RCC 7860 (cell line): ENCODE measurements at regions not wholly inside any gene's neighbourhood (a gene's known extent, or its start where the extent isn't known, plus 50 kb on each side); places are given as distances from the start of the nearest gene placed in this dataset.

Source experiments
- DNase-seq: peaks from one replicate; pipeline ENCODE4 v3.0.0-alpha.2; 2015; ENCODE audit warnings: low spot score
- FAIRE-seq: peaks from 2 replicates; lab custom pipeline; 2012; peaks lifted over from hg19 to GRCh38; lab: Jason Lieb, UNC

DNA sequence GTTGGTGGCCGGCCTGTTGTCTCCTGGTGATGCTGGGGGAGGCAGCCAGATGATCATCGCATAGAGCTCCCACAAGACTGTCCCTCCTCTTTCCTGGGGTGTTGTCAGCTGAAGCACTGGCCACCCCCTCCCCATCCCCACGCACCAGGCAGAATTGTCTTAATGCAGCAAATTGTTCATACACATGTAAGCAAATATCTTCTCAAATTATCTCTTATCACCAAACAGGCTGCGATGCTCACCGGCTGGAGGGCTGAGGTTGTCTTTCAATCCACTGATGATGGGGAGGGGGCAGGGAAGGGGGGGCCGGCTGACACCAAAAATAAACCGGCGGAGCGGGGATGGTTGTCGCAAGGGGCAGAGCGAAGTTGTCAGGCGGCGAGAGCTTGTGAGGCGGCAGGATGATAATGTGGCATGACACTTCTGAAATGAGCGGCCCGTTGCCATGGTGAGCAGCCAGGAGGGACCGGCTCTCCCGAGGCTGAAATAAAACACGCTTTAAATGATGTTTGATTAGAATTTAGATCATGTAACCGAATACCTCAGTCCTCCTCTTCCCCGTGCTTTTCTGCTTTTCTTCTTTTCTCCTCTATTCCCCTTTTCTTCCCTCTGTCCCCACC lies 59.8 kb downstream of the MRM1 start:
- no peak for DNase-seq
- no peak for FAIRE-seq

DNA sequence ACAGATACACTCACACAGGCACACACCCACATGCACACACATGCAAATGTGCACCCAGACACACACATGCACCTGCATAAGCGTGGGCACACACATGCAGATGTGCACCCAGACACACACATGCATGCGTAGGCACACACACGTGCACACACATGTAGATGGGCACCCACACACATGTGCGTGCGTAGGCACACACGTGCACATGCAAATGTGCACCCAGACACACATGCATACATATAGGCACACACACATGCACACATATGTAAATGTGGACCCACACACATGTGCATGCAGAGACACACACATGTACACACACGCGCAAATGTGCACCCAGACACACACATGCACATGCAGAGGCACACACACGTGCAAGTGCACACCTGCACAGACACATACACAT lies 60.3 kb downstream of the MRM1 start:
- FAIRE-seq (no peak), DNase-seq (no peak)

DNA sequence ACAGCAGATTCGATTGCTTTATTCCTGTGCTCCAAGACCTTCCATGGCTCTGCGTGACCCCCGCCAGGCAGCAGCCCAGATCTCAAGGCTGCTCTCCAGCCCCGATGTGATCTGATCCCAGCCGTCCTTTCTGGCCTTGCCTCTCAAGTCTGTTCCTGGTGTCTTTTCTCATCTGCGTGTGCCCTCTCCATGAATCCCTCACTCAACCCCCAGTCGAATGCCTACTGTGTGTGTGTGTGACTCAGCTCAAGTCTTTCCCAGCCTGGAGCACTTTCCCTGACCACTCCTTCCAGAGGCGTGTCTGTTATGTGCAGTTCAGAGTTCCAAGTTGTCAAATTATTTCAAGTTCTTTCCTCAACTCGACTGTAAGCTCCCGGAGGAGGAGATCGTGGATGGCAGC lies 64.0 kb downstream of the MRM1 start:
- DNase-seq (no peak), FAIRE-seq (no peak)

DNA sequence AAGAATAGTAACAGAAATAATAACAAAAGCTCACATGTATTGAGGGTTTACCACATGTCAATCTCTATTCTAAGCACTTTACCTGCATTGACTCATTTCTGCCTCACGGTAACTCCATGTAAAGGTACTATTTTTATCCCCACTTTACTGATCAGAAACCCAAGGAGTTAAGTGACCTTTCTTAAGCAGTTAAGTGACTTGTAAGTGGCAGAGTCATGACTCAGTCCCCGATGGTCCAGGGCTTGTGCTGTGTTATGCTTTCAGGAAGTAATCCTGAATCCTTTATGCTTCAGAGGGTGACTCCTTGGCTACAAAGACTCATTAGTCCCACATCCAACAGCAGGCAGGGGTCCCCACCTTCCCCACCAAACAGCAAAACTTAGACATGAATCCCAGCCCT lies 66.5 kb downstream of the MRM1 start:
- FAIRE-seq, result no peak

DNA sequence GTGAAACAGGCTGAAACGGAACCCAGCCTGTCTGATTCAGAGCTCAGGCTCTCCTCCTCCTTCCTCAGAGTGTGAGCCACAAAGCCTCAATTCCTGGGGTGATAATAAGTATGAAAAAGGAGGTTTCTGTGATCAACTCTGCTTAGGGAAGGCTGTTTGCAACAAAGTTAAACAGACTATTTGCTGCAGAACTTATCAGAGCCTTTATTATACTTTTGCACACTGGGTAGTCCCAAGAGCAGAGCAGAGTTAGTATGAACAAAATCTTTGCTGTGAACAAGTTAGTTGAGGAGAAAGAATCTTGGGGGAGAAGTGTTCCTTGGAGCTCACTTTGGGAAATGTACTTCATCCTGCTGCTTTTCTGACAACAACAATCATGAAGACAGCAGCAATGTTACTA lies 67.4 kb downstream of the MRM1 start:
- FAIRE-seq (no peak), DNase-seq (no peak)

More for the DNA sequence above, 66.5 kb downstream of the MRM1 start:
- DNase-seq, result no peak

DNA sequence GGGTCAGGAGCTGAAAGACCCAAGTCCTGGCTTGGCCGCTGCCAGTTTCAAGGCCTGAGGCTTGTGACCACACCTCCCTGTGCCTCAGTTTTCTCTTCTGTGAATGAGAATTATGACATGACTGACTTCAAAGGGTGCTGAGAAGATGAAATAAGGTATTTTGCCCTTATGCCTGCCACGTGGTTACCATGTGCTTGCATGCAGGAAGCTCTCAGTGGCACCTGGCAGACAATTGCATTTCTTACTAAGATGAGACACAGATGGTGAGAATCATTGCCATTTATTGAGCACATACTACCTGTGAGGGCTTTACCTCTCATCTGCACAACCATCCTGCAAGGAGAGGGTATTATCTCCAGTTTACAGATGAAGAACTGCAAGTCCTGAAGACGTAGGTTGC lies 69.8 kb downstream of the MRM1 start:
- DNase-seq, result no peak
- no peak for FAIRE-seq

DNA sequence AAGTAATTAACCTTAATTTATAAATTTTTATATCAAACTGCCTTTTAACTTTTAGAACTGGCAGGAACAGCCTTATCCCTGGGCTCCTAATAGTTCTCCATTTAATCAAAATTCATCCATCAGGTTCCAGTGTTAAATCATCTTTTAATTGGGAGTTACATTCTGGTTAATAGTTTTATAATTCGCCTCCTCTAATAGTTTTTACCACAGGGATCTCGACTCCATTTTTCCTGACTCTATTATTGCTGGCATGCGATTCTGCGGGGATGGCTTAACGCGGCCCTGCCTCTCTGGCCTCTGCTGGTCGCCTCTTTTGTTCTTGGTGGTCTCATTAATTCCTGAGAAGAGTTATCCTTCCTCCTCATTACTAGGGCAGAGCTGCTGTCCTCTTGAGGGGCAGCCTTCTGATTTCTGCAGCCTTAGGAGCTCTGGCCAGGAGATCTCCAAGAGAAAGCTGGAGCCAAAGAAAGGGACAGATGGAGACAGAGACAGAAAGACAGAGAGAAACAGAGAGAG lies 71.1 kb downstream of the MRM1 start:
- FAIRE-seq (no peak), DNase-seq (no peak)

DNA sequence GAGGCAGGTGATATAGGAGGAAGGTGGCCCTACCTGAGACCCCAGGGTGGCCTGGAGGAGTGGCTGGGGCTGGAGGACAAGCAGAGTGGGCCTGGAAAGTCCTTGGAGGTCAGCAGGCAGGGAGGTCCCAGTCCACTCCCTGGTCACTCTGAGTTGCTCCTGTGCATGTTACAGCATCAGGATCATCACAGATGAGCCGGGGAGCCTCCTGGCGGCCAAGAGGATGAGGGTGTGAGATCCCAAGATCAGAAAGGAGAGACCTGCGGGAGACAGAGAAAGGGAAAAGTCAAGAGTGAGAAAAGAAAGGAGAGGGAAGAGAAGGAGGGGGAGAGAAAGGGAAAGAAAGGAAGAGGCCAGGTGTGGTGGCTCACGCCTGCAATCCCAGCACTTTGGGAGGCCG lies 71.7 kb downstream of the MRM1 start:
- DNase-seq (no peak), FAIRE-seq (no peak)

DNA sequence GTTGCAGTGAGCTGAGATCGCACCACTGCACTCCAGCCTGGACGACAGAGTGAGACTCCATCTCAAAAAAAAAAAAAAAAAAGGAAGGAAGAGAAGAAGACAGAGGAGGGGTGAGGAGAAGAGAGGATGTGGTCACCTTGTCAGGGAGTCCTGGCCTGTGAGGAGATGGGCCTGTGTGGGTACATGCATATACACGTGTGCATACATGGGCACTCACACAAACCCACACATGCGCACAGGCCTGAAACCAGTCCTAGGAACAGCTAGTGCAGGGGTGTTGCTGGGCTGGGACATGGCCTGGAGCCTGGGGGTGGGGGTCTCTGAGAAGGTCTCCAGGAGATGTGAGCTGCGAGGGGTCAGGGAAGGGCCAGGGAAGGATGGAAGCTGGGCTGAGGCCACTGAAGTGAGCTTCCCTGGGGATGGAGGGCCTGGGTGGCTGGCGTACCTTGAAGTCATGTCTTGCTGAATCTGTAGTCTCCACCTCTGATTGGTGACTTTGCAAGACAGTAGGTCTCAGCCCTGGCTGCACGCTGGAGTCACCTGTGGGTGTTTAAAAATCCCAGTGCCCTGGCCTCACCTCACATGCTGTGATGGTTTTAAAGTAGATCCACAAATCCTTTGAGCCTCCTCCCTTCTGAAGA lies 72.4 kb downstream of the MRM1 start:
- DNase-seq, result no peak
- FAIRE-seq, result no peak

DNA sequence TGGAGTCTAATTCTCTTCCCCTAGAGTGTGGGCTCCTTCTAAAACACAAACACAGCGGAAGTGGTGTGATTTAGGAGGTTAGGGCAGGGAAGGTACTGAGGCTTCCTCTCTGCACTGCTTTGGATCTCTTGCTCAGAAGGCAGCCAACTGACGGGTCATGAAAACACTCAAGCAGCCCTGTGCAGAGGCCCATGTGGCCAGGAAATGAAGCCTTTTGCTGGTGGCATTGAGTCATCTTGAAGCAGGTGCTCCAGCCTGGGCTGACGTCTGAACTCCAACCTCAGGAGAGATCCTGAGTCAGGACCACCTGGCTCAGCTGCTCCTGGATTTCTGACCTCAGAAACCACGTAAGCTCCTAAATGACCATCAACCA lies 72.9 kb downstream of the MRM1 start:
- DNase-seq, result no peak
- no peak for FAIRE-seq

DNA sequence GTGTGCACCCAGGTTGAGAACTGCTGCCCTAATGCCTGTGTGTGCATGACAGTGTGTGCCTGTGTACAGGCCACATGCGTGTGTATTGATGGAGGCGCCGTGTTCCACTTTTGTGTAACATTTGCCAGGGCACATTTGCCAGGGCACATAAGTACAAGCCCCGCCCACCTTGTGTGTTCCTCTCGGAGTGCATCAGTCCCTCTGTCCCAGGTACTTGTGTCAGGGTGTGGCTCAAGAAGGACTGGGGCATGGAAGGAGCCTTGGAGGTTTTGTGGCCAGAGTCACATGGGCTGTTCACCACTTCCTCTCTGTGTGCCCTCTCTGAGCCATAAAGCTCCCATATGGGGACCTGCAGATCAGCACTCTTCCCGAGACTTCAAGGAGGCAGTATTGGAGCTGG lies 73.9 kb downstream of the MRM1 start:
- DNase-seq (no peak), FAIRE-seq (no peak)

DNA sequence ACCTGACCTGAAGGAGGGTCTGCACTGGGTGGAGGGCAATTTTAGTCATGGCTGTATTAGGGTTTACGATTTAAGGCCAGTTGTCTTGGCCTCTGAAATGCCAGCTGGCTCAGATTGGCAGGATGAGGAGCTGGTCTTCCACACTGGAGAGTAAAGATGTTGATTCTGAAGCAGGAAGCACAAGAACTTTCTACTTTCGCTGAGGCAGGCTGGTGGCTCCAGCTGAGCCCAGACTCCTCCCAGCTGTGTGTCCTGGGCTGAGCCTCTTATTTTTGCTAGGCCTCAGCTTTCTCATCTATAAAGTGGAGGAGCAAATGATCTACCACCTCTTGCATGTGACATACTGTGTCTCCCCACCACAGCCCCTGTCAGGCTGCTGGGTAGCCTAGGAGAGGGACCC lies 74.4 kb downstream of the MRM1 start:
- DNase-seq (no peak), FAIRE-seq (no peak)

DNA sequence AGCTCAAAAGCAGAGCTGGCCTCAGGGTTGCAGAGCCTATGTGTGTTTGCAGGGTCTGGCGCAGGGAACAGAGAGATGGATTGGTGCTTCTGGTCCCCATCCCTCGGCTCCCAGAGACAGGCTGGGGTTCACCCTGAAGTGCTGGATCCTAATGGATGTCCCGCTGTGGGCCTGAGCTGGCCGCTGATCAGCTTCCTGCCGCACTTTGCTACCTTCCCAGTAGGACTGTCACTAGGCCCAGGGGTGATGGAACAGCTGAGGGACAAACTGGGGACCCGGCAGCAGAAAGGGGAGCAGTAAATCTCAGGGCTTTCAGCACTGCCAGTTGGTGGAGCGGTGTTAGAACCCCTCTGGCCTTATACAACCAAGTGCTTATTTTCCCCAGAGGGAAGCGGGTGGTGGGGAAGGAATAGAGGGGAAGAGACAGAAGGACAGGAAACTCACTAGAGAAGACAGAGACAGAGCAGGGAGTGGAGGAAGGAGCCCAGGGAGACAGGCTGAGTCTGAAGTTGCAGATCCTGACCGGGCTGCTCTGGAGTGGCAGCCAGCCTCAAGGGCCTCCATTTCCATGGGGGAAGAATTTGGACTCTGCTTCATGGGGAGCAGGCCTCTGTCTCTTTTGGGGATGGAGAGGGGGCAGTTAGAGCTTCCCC lies 78.6 kb downstream of the MRM1 start:
- DNase-seq (no peak), FAIRE-seq (no peak)

DNA sequence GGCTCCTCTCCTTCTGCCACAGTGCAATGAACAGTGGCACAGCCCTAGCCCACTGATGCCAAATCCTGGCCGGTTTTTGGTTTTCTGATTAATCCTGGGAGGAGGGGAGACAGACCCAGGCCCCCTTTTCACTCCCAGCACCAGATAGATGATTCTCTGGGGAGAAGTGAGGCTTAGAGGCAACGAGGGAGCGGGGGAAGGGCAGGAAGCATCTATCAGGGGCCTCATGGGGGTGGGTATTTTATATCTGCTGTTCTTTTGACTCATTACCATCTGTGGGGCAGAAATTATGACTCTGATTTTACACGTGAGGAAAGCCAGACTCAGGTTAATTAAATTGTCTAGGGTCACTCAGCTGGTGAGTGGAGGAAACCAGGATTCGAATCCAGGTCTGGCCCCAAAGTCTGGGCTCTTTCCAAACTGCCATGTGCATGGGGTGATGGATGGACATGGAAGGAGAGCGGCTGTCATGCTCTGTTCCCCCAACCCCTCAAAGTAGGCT lies 79.4 kb downstream of the MRM1 start:
- FAIRE-seq, result no peak
- no peak for DNase-seq

DNA sequence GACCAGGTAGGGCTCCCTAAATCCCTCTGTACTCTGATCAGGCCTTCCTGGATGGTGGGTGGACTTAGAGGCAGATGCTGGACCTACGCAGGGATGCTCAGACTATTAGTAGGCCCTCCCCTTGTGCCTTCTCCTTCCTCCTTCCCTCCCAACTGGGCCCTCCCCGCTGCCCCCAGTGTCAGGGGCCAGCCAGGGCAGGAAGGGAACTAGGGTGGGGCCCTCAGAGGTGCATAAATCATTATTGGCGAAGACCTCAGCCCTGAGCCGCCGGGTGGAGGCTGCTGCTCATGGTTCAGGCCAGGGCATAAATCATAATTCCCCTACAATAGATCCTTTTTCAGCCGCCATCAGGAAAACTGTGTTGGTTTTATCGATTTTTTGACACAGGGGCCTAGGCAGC lies 81.4 kb downstream of the MRM1 start:
- DNase-seq (no peak), FAIRE-seq (no peak)

DNA sequence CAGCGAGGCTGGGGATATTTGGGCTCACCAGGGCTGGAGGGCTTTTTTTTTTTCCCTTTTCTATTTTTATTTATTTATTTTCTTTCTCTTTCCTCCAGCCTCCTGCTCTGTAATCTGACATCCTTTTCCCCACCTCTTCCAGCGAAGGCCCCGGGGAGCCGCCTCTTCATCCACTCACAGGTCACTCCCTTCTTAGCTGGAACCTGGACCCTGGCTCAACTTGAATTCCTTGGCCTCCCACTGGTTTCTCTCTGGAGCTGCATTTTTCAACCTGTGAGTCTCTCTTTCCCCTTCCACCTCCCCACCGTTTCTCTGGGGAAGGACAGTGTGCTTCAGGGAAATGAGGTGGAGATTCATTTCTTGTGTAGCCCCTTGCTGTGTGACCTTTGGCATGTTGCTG lies 82.0 kb downstream of the MRM1 start:
- DNase-seq (no peak), FAIRE-seq (no peak)

DNA sequence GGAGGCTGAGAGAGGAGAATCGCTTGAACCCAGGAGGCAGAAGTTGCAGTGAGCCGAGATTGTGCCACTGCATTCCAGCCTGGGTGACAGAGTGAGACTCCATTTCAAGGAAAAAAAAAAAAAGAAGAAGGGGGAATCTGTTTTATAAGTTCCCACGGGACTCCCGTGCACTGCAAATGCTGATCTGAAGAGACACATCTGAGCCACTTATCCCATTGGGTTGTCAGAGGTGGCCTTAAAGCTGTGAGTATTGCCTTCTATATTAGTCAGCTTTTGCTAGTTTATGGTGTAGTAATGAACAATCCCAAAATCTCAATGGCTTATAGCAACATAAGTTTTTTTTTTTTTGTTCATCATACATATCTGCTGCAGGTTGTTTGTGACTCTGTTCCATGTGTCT lies 82.8 kb downstream of the MRM1 start:
- FAIRE-seq (no peak), DNase-seq (no peak)

DNA sequence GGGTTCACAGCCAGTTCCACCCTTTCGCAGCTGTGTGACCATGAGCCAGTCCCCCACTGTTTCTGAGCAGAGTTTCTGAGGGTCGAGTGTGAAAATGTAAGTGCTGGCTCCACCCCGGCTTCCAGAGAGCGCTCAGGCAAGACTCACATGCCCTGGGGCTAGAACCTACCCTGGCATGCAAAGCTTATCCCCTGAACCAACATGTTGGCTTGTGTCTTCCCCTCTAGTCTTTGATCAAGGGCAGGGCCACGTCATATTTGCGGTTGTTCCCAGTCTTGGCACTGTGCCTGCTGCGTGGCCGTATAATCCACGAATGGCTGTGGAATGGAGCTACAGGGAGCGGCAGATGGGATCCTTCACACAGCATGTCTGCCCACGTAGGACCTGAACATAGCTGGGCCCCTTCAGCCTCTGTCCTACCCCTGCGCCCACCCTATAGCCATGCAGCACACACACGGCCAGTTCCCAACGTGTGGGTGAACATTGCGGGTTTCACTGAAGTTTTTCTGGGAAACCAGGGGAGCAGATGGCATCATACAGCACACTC lies 84.8 kb downstream of the MRM1 start:
- FAIRE-seq (no peak), DNase-seq (no peak)

DNA sequence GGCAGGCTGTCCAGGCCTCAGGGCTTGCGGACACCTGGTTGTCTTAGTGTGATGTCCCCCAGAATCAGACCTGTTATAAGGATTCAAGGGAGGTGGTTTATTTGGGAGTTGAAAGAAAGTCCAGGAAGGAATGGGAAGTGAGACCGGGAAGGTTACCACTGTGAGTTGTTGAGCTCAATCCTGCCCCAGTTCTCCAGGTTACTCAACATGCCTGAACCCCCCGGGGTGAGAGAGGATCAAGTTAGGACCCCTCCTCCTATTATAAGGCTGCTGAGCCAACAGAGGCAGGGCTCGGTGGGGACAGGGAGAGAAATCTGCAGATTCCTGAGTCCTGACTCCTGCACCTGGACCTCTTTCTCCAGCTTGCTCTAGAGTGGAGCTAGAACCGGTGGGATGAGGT lies 86.4 kb downstream of the MRM1 start:
- FAIRE-seq (no peak), DNase-seq (no peak)

DNA sequence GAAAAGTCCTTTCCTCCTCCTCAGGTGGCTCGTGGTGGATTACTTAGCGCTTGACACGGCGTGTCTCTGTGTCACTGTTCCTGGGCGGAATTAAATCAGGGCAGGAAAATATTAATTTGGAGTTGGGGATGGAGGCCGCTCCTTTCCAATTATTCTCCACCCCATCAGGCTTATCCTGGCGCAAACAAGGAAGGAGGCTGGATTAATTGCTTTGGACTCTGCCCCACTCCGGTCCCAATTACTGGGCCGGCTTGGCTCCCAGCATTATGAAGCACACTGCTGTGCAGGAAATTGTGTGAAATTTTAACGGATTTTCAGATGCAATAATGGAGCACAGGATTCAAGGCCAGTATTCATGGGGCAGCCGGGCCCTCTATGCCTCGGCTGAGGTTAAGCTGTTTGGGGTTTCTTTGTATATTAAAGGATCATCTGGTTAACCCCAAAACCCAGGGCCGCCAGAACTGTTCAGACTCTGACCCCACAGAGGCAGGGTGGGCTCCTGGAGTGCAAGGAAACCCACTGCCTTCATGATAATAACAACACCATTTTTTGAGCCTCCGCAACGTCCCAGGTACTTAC lies 87.8 kb downstream of the MRM1 start:
- DNase-seq (no peak), FAIRE-seq (no peak)

DNA sequence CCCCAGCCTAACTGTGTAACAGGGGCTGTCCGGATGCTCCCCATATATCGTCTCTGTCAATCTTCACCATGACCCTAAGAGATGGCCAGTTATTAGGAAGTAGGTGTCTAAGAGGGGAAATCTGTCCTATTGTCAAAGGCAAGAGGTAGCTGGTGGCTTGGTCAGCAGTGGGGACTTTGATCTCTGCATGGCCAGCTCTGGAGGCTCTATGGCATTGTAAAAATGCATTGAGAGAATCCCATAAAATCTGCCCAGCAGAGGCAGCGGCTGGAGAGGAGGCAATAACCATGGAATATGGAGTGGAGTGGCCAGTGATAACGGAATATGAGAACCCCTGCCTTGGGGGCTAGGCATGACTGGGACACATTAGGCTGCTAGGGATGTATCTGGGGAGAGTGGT lies 88.8 kb downstream of the MRM1 start:
- FAIRE-seq (no peak), DNase-seq (no peak)

DNA sequence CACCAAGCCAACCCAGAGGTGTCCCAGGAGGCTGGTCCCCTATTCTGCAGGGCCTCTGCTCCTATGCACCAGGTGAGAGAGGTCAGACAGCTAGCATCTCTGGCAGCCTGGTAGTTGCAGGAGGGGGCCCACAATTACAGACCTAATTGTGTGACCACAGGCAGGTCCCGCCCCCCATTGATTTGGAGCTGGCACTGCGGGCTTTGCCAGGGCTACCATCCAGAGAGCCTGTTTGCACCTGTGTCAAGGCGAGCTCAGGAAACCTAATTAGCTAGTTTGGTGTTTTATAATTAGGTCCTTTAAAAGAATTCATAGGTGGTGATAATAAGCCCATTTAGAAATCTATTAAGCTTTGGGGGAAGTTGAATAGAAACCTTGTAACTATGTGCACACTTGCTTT lies 90.2 kb downstream of the MRM1 start:
- no peak for FAIRE-seq
- no peak for DNase-seq
